Smooth muscle cell (in vitro differentiated cells): ENCODE measurements at regions not wholly inside any gene's neighbourhood (a gene's known extent, or its start where the extent isn't known, plus 50 kb on each side); places are given as distances from the start of the nearest gene placed in this dataset.

Source experiments
- DNase-seq: peaks from one replicate; lab custom pipeline; 2025; ENCODE audit not compliant: unreplicated experiment; lab: John Stamatoyannopoulos, UW
- H2AFZ ChIP-seq: fragments of 200-600 bp; sonication (generic); 2 replicates; pipeline ENCODE4 v1.6.0; 2016; ENCODE audit warnings: antibody characterized with exemption, low read depth, mild to moderate bottlenecking
- H3F3A ChIP-seq: fragments of 200-600 bp; sonication (generic); 2 replicates; pipeline ENCODE4 v1.6.0; 2017; ENCODE audit warnings: antibody characterized with exemption, low read depth
- H3K27ac ChIP-seq: fragments of 200-600 bp; sonication (generic); 2 replicates; pipeline ENCODE4 v1.5.1; 2016; ENCODE audit warnings: low read depth, mild to moderate bottlenecking
- H3K27me3 ChIP-seq: fragments of 200-600 bp; sonication (generic); 2 replicates; pipeline ENCODE4 v1.6.1; 2016; ENCODE audit warnings: low read depth, mild to moderate bottlenecking
- H3K36me3 ChIP-seq: fragments of 200-600 bp; sonication (generic); 2 replicates; pipeline ENCODE4 v1.5.1; 2016; ENCODE audit warnings: low read depth
- H3K4me1 ChIP-seq: fragments of 200-600 bp; sonication (generic); 2 replicates; pipeline ENCODE4 v1.5.1; 2016; ENCODE audit warnings: low read depth
- H3K4me2 ChIP-seq: fragments of 200-600 bp; sonication (generic); 2 replicates; pipeline ENCODE4 v1.6.0; 2016; ENCODE audit warnings: mild to moderate bottlenecking
- H3K4me3 ChIP-seq: fragments of 200-600 bp; sonication (generic); 2 replicates; pipeline ENCODE4 v1.5.1; 2016; ENCODE audit warnings: mild to moderate bottlenecking
- H3K79me2 ChIP-seq: fragments of 200-600 bp; sonication (generic); 2 replicates; pipeline ENCODE4 v1.6.0; 2016; ENCODE audit warnings: low read depth, mild to moderate bottlenecking
- H3K9ac ChIP-seq: fragments of 200-600 bp; sonication (generic); 2 replicates; pipeline ENCODE4 v1.6.0; 2016; ENCODE audit warnings: low read depth
- H3K9me3 ChIP-seq: fragments of 200-600 bp; sonication (generic); replicated peaks from 2 replicates; pipeline ENCODE4 v1.5.1; 2016; ENCODE audit warnings: low read depth
- H4K20me1 ChIP-seq: fragments of 200-600 bp; sonication (generic); 2 replicates; pipeline ENCODE4 v1.6.0; 2016; ENCODE audit warnings: low read depth
- CTCF ChIP-seq: fragments of 200-600 bp; sonication (generic); IDR thresholded peaks from 2 replicates; pipeline ENCODE4 v1.5.1; 2017; ENCODE audit warnings: borderline replicate concordance, mild to moderate bottlenecking, antibody characterized with exemption; ENCODE audit not compliant: insufficient read depth, poor library complexity, severe bottlenecking
- WGBS: methylation state at CpG from one replicate; pipeline ENCODE4 v1.1.7; 2016; ENCODE audit warnings: low lambda C conversion rate; 5-methylcytosine and 5-hydroxymethylcytosine counted together

GRCh38 chr2:225293638-225294037 lies 105.9 kb upstream of the NYAP2 start:
- H3K36me3 ChIP-seq, result no peaks in the 10 kb centered on the region
- H3F3A ChIP-seq, result no peaks in the 10 kb centered on the region
- no peak for TF ChIP-seq CTCF
- no peak overlapping the region for H3K4me3 ChIP-seq
- WGBS, result 92% methylated on average over 7 of the region's 7 CpGs
- H3K9ac ChIP-seq, result no peak overlapping the region
- no peak overlapping the region for H2AFZ ChIP-seq
- H3K79me2 ChIP-seq, result no peaks in the 10 kb centered on the region
- no peak overlapping the region for H3K27ac ChIP-seq
- H3K4me1 ChIP-seq, result no peaks in the 10 kb centered on the region
- DNase-seq, result no peak
- H3K27me3 ChIP-seq, result no peaks in the 10 kb centered on the region
- H3K4me2 ChIP-seq, result no peak overlapping the region
- H3K9me3 ChIP-seq, result no peaks in the 10 kb centered on the region
- no peaks in the 10 kb centered on the region for H4K20me1 ChIP-seq

- Histone ChIP-seq H3K79me2 (no peaks in the 10 kb centered on the region), H4K20me1 (no peaks in the 10 kb centered on the region), H3K9me3 (no peaks in the 10 kb centered on the region), H3K4me1 (no peaks in the 10 kb centered on the region), H3K9ac (no peak overlapping the region), H3K27ac (no peak overlapping the region), H3K27me3 (no peaks in the 10 kb centered on the region), H3K36me3 (no peaks in the 10 kb centered on the region), H3K4me2 (no peak overlapping the region), H2AFZ (no peak overlapping the region), H3K4me3 (no peak overlapping the region), H3F3A (no peaks in the 10 kb centered on the region)
- no peak for TF ChIP-seq CTCF
- no peak for DNase-seq
- WGBS, result 75% methylated on average over 8 of the region's 8 CpGs
These were observed 108.6 kb upstream of the NYAP2 start for GRCh38 chr2:225290757-225291400.

- H3K79me2 ChIP-seq, result no peaks in the 10 kb centered on the region
- WGBS, result 69% methylated on average over 2 of the region's 2 CpGs
- no peak for TF ChIP-seq CTCF
- H2AFZ ChIP-seq, result no peak overlapping the region
- H4K20me1 ChIP-seq, result no peaks in the 10 kb centered on the region
- no peak overlapping the region for H3K4me2 ChIP-seq
- DNase-seq, result no peak
- H3K27ac ChIP-seq, result peak overlapping the region; percentile 9
- no peaks in the 10 kb centered on the region for H3K9me3 ChIP-seq
- no peak overlapping the region for H3K9ac ChIP-seq
- no peaks in the 10 kb centered on the region for H3K27me3 ChIP-seq
- no peaks in the 10 kb centered on the region for H3F3A ChIP-seq
- H3K4me1 ChIP-seq, result no peaks in the 10 kb centered on the region
- no peak overlapping the region for H3K4me3 ChIP-seq
- H3K36me3 ChIP-seq, result no peaks in the 10 kb centered on the region
These were observed 109.9 kb upstream of the NYAP2 start for GRCh38 chr2:225289659-225290058.

GRCh38 chr2:225288986-225289385 lies 110.5 kb upstream of the NYAP2 start:
- Histone ChIP-seq H2AFZ (no peak overlapping the region), H4K20me1 (no peaks in the 10 kb centered on the region), H3K27ac (peak overlapping the region; percentile 53), H3K4me2 (no peak overlapping the region), H3K36me3 (no peaks in the 10 kb centered on the region), H3K27me3 (no peaks in the 10 kb centered on the region), H3K9me3 (no peaks in the 10 kb centered on the region), H3K4me1 (peaks cover 3% of the 10 kb centered on the region), H3K79me2 (no peaks in the 10 kb centered on the region), H3F3A (no peaks in the 10 kb centered on the region), H3K4me3 (no peak overlapping the region), H3K9ac (no peak overlapping the region)
- WGBS, result 74% methylated on average over 3 of the region's 3 CpGs
- no peak for TF ChIP-seq CTCF
- no peak for DNase-seq
